WTC11 (cell line): ENCODE measurements at regions not wholly inside any gene's neighbourhood (a gene's known extent, or its start where the extent isn't known, plus 50 kb on each side); places are given as distances from the start of the nearest gene placed in this dataset.

Source experiments
- ATF3 ChIP-seq: sonication (generic); formaldehyde crosslinking; conservative IDR thresholded peaks from 2 replicates; pipeline ENCODE4 v1.8.1; 2022; ENCODE audit warnings: mild to moderate bottlenecking, missing genetic modification reagents
- CTCF ChIP-seq: fragments of 200-600 bp; IDR thresholded peaks from 2 replicates; pipeline ENCODE4 v1.8.0; 2022; ENCODE audit warnings: antibody characterized with exemption
- JUN ChIP-seq: sonication (generic); formaldehyde crosslinking; IDR thresholded peaks from 2 replicates; pipeline ENCODE4 v1.8.0; 2023; ENCODE audit warnings: mild to moderate bottlenecking, missing genetic modification reagents
- TF ChIP-seq, protein P1 (sequence below): sonication (generic); formaldehyde crosslinking; IDR thresholded peaks from 2 replicates; pipeline ENCODE4 v1.8.0; 2022; ENCODE audit warnings: mild to moderate bottlenecking, missing genetic modification reagents

DNA sequence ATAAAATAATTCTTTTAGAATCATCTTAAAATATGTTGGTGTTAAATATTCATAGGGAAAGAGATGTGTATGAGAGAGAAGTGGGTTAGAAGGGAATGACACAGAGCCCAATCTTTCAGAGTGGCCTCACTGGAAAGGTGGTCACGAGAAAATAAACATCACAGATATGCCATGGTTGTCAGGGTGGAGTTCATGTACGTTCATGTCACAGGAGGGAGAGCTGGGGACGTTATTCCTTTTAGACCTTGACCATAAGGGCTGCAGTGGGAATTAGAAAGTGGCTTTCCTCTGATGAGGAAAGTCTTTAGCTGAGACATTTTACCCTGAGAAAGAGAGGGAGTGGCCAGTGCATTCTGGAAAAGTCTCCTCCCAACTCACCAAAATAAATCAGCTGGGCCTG is 90.6 kb upstream of the TNR start:
- no peak for TF ChIP-seq ATF3 (CRISPR knock-in tag)
- TF ChIP-seq JUN (CRISPR knock-in tag) = no peak
- no peak for TF ChIP-seq CTCF
- TF ChIP-seq, protein P1, sequence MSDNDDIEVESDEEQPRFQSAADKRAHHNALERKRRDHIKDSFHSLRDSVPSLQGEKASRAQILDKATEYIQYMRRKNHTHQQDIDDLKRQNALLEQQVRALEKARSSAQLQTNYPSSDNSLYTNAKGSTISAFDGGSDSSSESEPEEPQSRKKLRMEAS (CRISPR knock-in tag) = no peak
